GM12891 (cell line): ENCODE measurements at regions not wholly inside any gene's neighbourhood (a gene's known extent, or its start where the extent isn't known, plus 50 kb on each side); places are given as distances from the start of the nearest gene placed in this dataset.

Source experiments
- DNase-seq: peaks from one replicate; pipeline ENCODE4 v3.0.0; 2011; ENCODE audit warnings: low spot score; ENCODE audit not compliant: insufficient read length
- FAIRE-seq: peaks from 2 replicates; lab custom pipeline; 2011; peaks lifted over from hg19 to GRCh38; lab: Jason Lieb, UNC
- PAX5 ChIP-seq: IDR thresholded peaks from 2 replicates; pipeline ENCODE4 v1.6.1; 2011; ENCODE audit warnings: low read length, moderate library complexity, mild to moderate bottlenecking; ENCODE audit not compliant: insufficient read depth, severe bottlenecking
- POLR2A ChIP-seq: IDR thresholded peaks from 2 replicates; pipeline ENCODE4 v1.6.1; 2011; ENCODE audit warnings: low read depth, low read length, control low read depth
- POLR2AphosphoS5 ChIP-seq: IDR thresholded peaks from 2 replicates; pipeline ENCODE4 v1.6.1; 2011; ENCODE audit warnings: low read depth, low read length, control low read depth
- POU2F2 ChIP-seq: IDR thresholded peaks from 2 replicates; pipeline ENCODE4 v1.6.1; 2011; ENCODE audit warnings: low read depth, mild to moderate bottlenecking, control low read depth, low read length, moderate library complexity
- SPI1 ChIP-seq: IDR thresholded peaks from 2 replicates; pipeline ENCODE4 v1.6.1; 2011; ENCODE audit warnings: low read depth, low read length, control low read depth
- TAF1 ChIP-seq: IDR thresholded peaks from 2 replicates; pipeline ENCODE4 v1.6.1; 2011; ENCODE audit warnings: low read depth, low read length, control low read depth

DNA sequence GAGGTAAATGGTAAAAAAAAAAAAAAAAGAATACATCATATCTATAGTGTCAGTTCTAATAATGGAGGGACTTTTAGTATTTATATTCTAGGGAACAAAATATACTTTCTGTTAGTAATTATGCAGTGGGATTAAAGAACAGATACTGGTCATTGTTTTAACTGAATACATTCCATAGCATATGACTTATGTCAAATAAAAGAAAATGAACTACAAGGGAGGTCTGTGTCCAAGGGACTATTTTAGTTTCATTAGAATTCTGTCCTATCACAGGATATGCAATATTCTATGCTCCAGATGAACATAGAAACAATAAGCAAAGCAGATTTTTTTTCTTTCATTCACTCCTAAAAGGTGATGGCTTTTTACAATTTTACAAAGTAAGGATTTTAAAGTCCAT is 154.2 kb upstream of the ZEB2 start:
- DNase-seq (no peak), FAIRE-seq (no peak)
- TF ChIP-seq TAF1 (no peak), SPI1 (no peak), PAX5 (no peak), POU2F2 (no peak), POLR2AphosphoS5 (no peak), POLR2A (no peak)

DNA sequence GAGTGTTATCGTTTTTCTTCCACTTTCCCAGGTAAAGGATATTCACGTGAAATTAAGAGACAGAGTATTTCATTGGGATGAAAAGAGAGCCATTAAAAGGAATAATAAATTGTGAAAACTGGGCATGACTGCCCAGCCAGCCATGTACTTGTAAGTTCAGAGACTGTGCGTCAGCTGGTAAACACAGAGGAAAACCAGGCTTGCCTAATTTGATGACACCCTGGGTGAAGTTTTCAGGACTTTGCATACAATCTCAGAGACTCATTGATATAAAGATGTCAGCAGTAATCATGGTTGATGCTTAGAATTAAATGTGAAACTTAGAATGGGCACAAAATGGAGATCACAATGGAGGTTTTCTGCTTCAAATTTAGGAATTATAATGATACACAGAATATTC is 153.5 kb upstream of the ZEB2 start:
- DNase-seq (no peak), FAIRE-seq (no peak)
- no peak for TF ChIP-seq POLR2AphosphoS5

DNA sequence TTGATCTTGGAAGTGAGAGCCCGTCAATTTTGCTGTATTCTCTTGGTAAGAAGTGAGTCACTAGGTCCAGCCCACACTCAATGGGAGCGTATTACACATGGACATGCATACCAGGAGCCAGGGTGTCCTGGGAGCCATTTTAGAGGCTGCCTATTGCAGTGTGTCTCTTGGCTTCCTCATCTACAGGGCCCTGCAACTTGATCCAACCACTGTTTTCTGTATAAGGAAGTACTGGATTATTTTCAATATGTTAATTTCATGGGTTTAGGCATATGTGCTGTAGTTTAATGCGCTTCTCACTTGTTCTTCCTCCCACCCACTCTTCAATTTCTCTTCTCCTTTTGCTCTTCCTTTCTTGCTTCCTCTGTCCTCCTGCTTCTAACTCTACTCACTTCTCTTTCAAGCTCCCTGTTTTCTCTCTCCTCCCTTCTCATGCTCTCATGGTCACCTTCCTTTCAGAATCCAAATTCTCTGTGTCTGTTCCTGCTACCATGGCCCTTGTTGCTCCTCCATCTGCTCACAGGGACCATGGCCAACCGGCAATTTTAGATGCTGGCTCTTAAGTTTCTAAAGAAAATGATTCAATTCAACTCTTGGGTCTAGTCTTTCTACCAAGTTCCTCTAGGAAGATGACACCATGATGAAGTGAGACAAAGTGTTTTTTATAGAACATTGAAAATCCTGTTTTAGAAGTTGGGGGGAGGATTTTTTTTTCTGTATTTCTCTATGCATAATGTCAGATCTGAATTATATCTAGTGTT is 152.0 kb upstream of the ZEB2 start:
- DNase-seq (no peak), FAIRE-seq (no peak)
- TF ChIP-seq POLR2A (no peak), SPI1 (no peak), PAX5 (no peak), TAF1 (no peak), POU2F2 (no peak), POLR2AphosphoS5 (no peak)

DNA sequence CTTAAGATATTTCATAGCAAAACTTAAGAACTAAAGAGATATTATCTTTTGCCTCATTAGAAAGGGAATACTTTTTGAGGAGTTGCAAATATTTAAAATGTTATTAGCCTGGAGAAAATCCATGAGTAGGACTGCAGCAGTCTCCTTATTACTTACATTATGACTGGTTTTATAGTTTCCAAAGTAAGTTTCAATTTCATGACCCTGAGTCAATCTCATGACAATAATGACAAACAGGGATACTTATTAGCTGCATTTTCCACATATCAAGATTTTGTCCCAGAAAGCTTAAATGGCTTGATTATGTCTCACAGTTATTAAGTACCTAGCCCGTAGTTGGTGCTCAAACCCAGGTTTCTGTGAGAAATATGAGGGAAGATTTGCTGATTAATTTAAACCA is 150.8 kb upstream of the ZEB2 start:
- TF ChIP-seq PAX5, result no peak
- TF ChIP-seq POU2F2, result no peak
- no peak for TF ChIP-seq SPI1
- TF ChIP-seq TAF1, result no peak
- TF ChIP-seq POLR2AphosphoS5, result no peak
- no peak for TF ChIP-seq POLR2A
- no peak for FAIRE-seq
- DNase-seq, result no peak

DNA sequence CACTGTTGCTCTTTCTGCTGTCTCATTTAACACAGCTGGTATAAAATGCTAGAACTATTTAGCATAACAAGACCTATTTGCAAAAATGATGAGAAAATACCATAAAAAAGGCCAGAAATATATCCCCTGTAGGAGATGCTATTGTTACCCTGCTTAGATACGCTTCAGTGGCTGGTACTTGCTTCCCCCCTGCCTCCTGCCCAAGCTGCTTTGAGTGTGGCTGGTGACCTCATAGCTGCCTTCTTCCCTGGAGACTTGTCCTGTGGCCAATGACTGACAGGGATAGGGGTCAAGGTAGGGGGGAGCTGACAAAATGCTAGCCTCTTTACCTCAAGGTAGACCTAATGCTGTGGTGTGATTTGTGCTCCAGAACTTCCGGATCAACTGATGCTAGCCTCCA is 150.2 kb upstream of the ZEB2 start:
- DNase-seq (no peak), FAIRE-seq (no peak)
- TF ChIP-seq POU2F2 (no peak), POLR2A (no peak), TAF1 (no peak), PAX5 (no peak), SPI1 (no peak), POLR2AphosphoS5 (no peak)

DNA sequence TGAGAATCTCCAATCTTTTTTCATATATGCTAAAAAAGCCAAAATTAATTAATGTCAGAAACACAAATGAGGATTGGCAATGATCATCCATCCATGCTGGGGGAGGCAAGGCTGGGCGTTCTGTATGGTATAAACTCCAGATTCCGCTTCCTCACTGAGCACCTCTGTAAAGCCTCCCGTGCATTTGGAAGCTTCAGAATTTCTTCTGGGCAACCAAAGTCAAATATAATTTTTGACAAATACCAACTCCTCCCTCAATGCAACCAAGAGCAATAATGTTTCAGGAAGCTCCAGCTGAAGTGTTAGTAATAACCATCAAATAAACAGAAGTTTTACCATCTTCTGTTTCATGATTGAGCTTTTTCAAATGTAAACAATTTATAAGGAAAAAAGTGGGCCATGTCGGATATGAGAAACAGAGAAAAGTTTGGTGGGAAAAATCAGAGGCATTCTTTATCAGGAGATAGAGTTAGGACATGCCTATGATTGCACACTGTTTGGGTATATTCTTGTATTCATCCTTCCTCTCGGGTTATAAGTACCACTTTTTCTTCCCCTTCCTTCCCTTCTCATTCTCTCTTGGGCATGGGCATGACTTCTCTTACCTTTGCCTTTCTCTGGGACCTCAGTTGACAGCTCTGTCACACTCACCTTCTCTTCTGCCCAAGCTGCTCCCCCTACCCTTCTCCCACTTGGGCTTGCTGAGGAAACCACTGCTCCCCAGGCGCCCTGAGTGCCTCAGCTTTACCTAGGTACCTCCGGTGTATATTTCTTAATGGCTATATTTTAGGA is 149.5 kb upstream of the ZEB2 start:
- TF ChIP-seq POLR2A (no peak), POU2F2 (no peak), TAF1 (no peak), PAX5 (no peak), SPI1 (no peak), POLR2AphosphoS5 (no peak)
- FAIRE-seq, result no peak
- DNase-seq, result no peak

DNA sequence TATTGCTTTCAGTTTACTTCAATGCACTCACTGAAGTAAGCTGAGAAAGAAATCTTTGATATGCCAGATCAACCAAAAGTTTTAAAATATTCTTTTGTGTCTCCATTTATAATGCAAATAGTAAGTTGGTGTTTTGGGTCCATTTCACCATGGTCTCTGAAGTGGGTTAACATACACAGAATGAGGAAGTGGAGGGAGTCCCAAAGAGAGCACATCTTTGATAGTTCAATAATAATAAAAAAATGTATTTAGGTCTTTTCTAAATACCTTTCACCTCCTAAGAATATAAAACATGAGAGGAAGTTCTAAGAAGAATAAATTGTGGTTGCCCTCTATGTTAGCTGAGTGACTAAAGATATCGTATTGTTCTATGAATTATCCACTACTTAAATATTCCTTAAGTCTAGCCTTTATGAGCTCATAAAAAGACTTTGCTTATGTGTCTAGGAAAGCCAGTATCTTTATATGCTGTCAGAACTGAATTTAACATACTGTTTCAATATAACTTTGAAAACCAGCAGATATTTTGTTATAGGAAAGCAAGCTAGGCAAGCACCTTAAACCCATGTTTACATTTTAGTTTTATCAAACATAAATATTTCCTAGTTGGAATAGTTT is 148.7 kb upstream of the ZEB2 start:
- FAIRE-seq (no peak), DNase-seq (no peak)
- no peak for TF ChIP-seq POLR2AphosphoS5
- no peak for TF ChIP-seq SPI1
- no peak for TF ChIP-seq TAF1
- TF ChIP-seq POU2F2, result no peak
- no peak for TF ChIP-seq PAX5
- no peak for TF ChIP-seq POLR2A

DNA sequence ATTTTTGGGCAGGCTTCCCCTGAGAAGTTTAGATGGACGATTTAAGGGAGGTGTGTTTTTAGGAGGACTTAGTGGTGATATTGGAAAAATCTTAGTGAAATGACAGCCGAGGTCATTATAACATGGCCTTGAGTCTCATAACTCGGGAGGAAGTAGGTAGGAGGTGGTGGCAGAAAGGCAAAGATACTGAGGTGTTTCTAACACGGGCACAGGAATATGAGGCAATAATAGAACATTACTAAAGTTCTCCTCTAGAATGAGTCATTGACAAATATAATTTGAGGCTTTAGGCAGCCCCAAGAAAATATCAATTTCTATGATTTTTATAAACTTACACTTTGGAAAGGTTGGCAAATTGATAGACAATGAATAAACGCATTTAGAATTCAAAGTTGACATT is 146.1 kb upstream of the ZEB2 start:
- no peak for FAIRE-seq
- no peak for DNase-seq
- TF ChIP-seq POLR2A, result no peak
- TF ChIP-seq SPI1, result no peak
- TF ChIP-seq PAX5, result no peak
- no peak for TF ChIP-seq POU2F2
- no peak for TF ChIP-seq TAF1
- TF ChIP-seq POLR2AphosphoS5, result no peak

DNA sequence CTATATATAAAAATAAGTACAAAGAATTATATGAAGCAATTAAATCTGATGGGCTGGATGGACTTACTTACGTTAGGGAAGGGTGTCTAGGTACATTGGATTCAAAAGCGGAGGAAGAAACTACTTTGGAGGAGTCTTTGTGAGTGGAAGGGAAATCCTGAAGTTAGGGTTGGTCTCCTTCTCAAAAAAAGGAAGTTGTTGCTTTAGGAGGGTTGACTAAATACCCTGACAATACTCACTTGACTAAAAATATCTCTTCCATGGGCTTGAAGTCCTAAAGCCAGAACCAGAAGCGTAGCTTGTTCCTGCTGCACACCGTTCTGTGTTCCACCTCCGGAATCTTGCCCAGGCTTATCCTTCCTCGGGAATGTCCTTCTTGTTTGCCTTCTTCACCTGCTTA is 143.3 kb upstream of the ZEB2 start:
- FAIRE-seq (no peak), DNase-seq (no peak)
- TF ChIP-seq POLR2AphosphoS5 (no peak), SPI1 (no peak), TAF1 (no peak), POLR2A (no peak)

DNA sequence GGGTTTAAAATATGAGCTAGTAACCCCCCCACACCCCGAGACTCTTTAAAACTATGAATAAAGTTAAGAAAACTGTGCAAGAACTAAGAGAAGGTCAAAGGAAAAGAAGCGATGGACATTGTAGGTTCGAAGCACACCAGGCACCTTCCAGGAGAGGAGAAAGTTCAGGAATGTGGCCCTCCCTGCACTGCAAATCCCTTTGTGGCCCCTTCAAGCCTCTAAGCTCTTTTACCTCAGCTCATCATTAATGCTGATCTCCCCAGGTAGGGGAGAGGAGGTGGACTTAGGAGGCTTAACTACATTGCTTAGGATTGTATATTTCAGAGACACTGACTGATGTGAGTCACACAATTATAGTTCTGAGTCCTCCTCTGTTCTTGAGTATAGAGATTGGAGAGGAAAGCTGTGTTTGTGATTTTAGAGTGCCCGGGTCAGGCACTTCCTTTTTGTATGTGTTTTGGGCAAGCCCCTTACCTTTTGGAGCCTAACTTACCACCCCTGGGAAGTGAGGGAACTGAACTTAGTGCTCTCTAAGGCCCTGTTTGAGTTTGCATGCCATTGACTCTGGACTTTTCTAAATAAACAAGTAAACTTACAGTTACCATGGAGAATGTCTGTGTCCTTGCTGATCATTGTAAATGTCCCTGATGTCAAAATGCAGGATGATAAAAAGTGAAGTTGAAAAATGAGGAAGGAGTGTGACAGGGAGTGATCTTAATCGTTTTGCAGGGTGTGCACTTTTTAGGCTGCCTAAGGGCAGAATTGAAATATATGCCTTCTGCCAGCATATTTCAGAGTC is 140.8 kb upstream of the ZEB2 start:
- no peak for TF ChIP-seq POLR2A
- DNase-seq (no peak), FAIRE-seq (no peak)
